HG03039 (cell line): ENCODE measurements at regions not wholly inside any gene's neighbourhood (a gene's known extent, or its start where the extent isn't known, plus 50 kb on each side); places are given as distances from the start of the nearest gene placed in this dataset.

Source experiments
- ATAC-seq: cut with Tn5 transposase; IDR thresholded peaks from one replicate; pipeline ENCODE4 v1.9.1; 2021; ENCODE audit warnings: mild to moderate bottlenecking, moderate library complexity; ENCODE audit not compliant: unreplicated experiment

- no peak for ATAC-seq
Observed at GRCh38 chr9:118459913-118460312, 755.7 kb downstream of the TLR4 start.

GRCh38 chr9:118463419-118463818, 759.2 kb downstream of the TLR4 start:
- no peak for ATAC-seq

- no peak for ATAC-seq
Observed at GRCh38 chr9:118473521-118473920, 769.3 kb downstream of the TLR4 start.

GRCh38 chr9:118478752-118479151, 774.5 kb downstream of the TLR4 start:
- ATAC-seq, result no peak

GRCh38 chr9:118482306-118482705, 778.1 kb downstream of the TLR4 start:
- ATAC-seq, result no peak

- ATAC-seq, result no peak
Observed at GRCh38 chr9:118483677-118484076, 779.5 kb downstream of the TLR4 start.

GRCh38 chr9:118503236-118503635, 799.0 kb downstream of the TLR4 start:
- ATAC-seq, result no peak

- ATAC-seq, result no peak
Observed at GRCh38 chr9:118510711-118511110, 806.5 kb downstream of the TLR4 start.

GRCh38 chr9:118515947-118516346, 811.7 kb downstream of the TLR4 start:
- ATAC-seq, result no peak

GRCh38 chr9:118521261-118521660, 817.1 kb downstream of the TLR4 start:
- no peak for ATAC-seq

GRCh38 chr9:118522093-118523028, 818.2 kb downstream of the TLR4 start:
- ATAC-seq, result peak; percentile 92

- ATAC-seq, result no peak
Observed at GRCh38 chr9:118527261-118527660, 823.1 kb downstream of the TLR4 start.

- ATAC-seq, result no peak
Observed at GRCh38 chr9:118529210-118529609, 825.0 kb downstream of the TLR4 start.

- no peak for ATAC-seq
Observed at GRCh38 chr9:118529624-118530214, 825.5 kb downstream of the TLR4 start.

GRCh38 chr9:118532592-118532991, 828.4 kb downstream of the TLR4 start:
- no peak for ATAC-seq

- ATAC-seq, result no peak
Observed at GRCh38 chr9:118533101-118533500, 828.9 kb downstream of the TLR4 start.

GRCh38 chr9:118533850-118534249, 829.6 kb downstream of the TLR4 start:
- ATAC-seq, result no peak

- no peak for ATAC-seq
Observed at GRCh38 chr9:118536153-118536552, 832.0 kb downstream of the TLR4 start.

GRCh38 chr9:118538959-118539358, 830.3 kb downstream of the BRINP1 start:
- ATAC-seq, result no peak

- no peak for ATAC-seq
Observed at GRCh38 chr9:118553465-118553864, 815.8 kb downstream of the BRINP1 start.

GRCh38 chr9:118554987-118555386, 814.2 kb downstream of the BRINP1 start:
- ATAC-seq, result no peak

GRCh38 chr9:118558026-118558425, 811.2 kb downstream of the BRINP1 start:
- ATAC-seq, result no peak
